Esophagus squamous epithelium (tissue), 4 donors: ENCODE measurements at regions not wholly inside any gene's neighbourhood (a gene's known extent, or its start where the extent isn't known, plus 50 kb on each side); places are given as distances from the start of the nearest gene placed in this dataset.

Source experiments
- POLR2A ChIP-seq, 4 donors: fragments of 450-650 bp; IDR thresholded peaks; one replicate each; pipeline ENCODE4 v1.6.1; 2017; ENCODE audit warnings: antibody characterized with exemption in 4 of 4, mild to moderate bottlenecking in 4 of 4, moderate library complexity in 3 of 4
- TF ChIP-seq, protein P1 (sequence below), 6 experiments: fragments of 450-650 bp in 4 of 6; fragments of 200-600 bp in 2 of 6; sonication (generic) in 2 of 6; IDR thresholded peaks; one replicate each; pipeline ENCODE4 v1.5.1; 2016 to 2019; ENCODE audit warnings: antibody characterized with exemption in 6 of 6, mild to moderate bottlenecking in 4 of 6, moderate library complexity in 4 of 6

DNA sequence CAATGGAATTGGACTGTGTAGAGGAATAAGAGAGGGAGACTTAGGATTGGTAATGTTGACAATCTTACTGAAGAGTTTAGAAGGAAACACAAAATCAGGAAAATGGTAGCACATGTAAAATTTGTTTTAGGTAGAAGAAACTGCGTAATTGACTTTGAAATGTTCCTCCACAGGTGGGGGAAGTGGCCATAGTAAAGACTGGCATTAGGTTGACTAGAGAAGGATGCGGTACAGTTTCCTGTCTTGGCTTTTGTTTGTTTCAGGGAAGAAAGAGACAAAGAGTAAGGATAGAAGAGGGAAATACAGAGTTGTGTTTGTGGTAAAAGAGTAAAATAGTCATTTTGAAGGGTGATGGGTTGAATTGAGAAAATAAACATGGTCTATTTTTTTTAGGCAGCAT is 253.6 kb upstream of the ZNF717 start:
- no peak for TF ChIP-seq POLR2A (IDR thresholded peaks at IDR 0.05)
- TF ChIP-seq, protein P1, sequence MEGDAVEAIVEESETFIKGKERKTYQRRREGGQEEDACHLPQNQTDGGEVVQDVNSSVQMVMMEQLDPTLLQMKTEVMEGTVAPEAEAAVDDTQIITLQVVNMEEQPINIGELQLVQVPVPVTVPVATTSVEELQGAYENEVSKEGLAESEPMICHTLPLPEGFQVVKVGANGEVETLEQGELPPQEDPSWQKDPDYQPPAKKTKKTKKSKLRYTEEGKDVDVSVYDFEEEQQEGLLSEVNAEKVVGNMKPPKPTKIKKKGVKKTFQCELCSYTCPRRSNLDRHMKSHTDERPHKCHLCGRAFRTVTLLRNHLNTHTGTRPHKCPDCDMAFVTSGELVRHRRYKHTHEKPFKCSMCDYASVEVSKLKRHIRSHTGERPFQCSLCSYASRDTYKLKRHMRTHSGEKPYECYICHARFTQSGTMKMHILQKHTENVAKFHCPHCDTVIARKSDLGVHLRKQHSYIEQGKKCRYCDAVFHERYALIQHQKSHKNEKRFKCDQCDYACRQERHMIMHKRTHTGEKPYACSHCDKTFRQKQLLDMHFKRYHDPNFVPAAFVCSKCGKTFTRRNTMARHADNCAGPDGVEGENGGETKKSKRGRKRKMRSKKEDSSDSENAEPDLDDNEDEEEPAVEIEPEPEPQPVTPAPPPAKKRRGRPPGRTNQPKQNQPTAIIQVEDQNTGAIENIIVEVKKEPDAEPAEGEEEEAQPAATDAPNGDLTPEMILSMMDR (IDR thresholded peaks at IDR 0.05) = no peak
